H1 (cell line): ENCODE measurements at regions not wholly inside any gene's neighbourhood (a gene's known extent, or its start where the extent isn't known, plus 50 kb on each side); places are given as distances from the start of the nearest gene placed in this dataset.

Experiments
- CTCF ChIP-seq, 3 experiments: IDR thresholded peaks; 1 replicate in 2 of 3; 2 replicates in 1 of 3; pipeline versions ENCODE4 v1.5.1 to v1.6.1; 2011; ENCODE audit warnings: low read length in 3 of 3, mild to moderate bottlenecking in 3 of 3, inconsistent platforms in 2 of 3, low read depth in 1 of 3, moderate library complexity in 1 of 3; ENCODE audit not compliant: insufficient read depth in 1 of 3; ENCODE audit errors: control extremely low read depth in 1 of 3
- HDAC2 ChIP-seq, 2 experiments: fragments of 300-600 bp in 1 of 2; sonication (generic) in 1 of 2; IDR thresholded peaks; 2 replicates each; pipeline ENCODE4 v1.6.1; 2011 to 2012; ENCODE audit warnings: low read depth in 2 of 2, low read length in 2 of 2, mild to moderate bottlenecking in 2 of 2, moderate library complexity in 2 of 2, borderline replicate concordance in 1 of 2, inconsistent platforms in 1 of 2
- NANOG ChIP-seq: IDR thresholded peaks from 2 replicates; pipeline ENCODE4 v1.6.1; 2011; ENCODE audit warnings: low read length, low read depth, mild to moderate bottlenecking, inconsistent platforms; ENCODE audit not compliant: insufficient read depth, poor library complexity, severe bottlenecking
- POLR2A ChIP-seq, 2 experiments: IDR thresholded peaks; 1 replicate in 1 of 2; 2 replicates in 1 of 2; pipeline ENCODE4 v1.6.1; 2011; ENCODE audit warnings: low read depth in 2 of 2, low read length in 2 of 2, mild to moderate bottlenecking in 2 of 2; ENCODE audit errors: control extremely low read depth in 1 of 2
- POLR2AphosphoS5 ChIP-seq: IDR thresholded peaks from 2 replicates; pipeline ENCODE4 v1.6.1; 2011; ENCODE audit warnings: low read depth, low read length

GRCh38 chr2:234247453-234248180 lies 197.1 kb downstream of the SPP2 start:
- no peak for TF ChIP-seq CTCF (IDR thresholded peaks at IDR 0.05; ENCODE audit: control extremely low read depth in 1 of 3, insufficient read depth in 1 of 3, low read depth in 1 of 3, low read length in 3 of 3)
- no peak for TF ChIP-seq HDAC2 (IDR thresholded peaks at IDR 0.05; ENCODE audit: borderline replicate concordance in 1 of 2, low read depth in 2 of 2, low read length in 2 of 2)
- TF ChIP-seq POLR2AphosphoS5: no peak
- TF ChIP-seq POLR2A (IDR thresholded peaks at IDR 0.05; ENCODE audit: control extremely low read depth in 1 of 2, low read depth in 2 of 2, low read length in 2 of 2): no peak
- TF ChIP-seq NANOG: no peak
